WTC11 (cell line): ENCODE measurements at regions not wholly inside any gene's neighbourhood (a gene's known extent, or its start where the extent isn't known, plus 50 kb on each side); places are given as distances from the start of the nearest gene placed in this dataset.

Experiments used
- ATAC-seq: fragments of 200-7000 bp; cut with Tn5 transposase; 2 replicates; pipeline ENCODE4 v1.10.0; 2021; ENCODE audit warnings: mild to moderate bottlenecking, moderate library complexity
- CTCF ChIA-PET: fragments of 300-600 bp; sonication (Branson Sonifier 250); formaldehyde crosslinking; loops from one replicate; lab custom pipeline; 2021; ENCODE audit warnings: antibody characterized with exemption; lab: Charles Lee
- POLR2A ChIA-PET: fragments of 350-600 bp; sonication (Branson Sonifier 250); formaldehyde crosslinking; loops from one replicate; lab custom pipeline; 2021; ENCODE audit warnings: antibody characterized with exemption; lab: Charles Lee
- DNase-seq: peaks from one replicate; pipeline ENCODE4 v3.0.0; 2021; ENCODE audit warnings: low spot score
- H3K27ac Mint-ChIP-seq: 2 replicates; pipeline ENCODE4 v1.8.0; 2021; ENCODE audit warnings: mixed read lengths
- H3K27me3 Mint-ChIP-seq: 2 replicates; pipeline ENCODE4 v1.8.0; 2021; ENCODE audit warnings: low read depth, mild to moderate bottlenecking, moderate library complexity, mixed read lengths
- H3K36me3 Mint-ChIP-seq: 2 replicates; pipeline ENCODE4 v1.8.0; 2021; ENCODE audit warnings: mixed read lengths
- H3K4me1 Mint-ChIP-seq: 2 replicates; pipeline ENCODE4 v1.8.0; 2022; ENCODE audit warnings: mixed read lengths
- H3K4me3 Mint-ChIP-seq: 2 replicates; pipeline ENCODE4 v1.8.0; 2021; ENCODE audit warnings: mild to moderate bottlenecking, moderate library complexity, mixed read lengths
- H3K9me3 Mint-ChIP-seq: 2 replicates; pipeline ENCODE4 v1.8.0; 2021; ENCODE audit warnings: mixed read lengths
- ATF3 ChIP-seq: sonication (generic); formaldehyde crosslinking; conservative IDR thresholded peaks from 2 replicates; pipeline ENCODE4 v1.8.1; 2022; ENCODE audit warnings: mild to moderate bottlenecking, missing genetic modification reagents
- E2F4 ChIP-seq: sonication (generic); formaldehyde crosslinking; IDR thresholded peaks from 2 replicates; pipeline ENCODE4 v1.8.1; 2022; ENCODE audit warnings: low read depth, mild to moderate bottlenecking, moderate library complexity, missing genetic modification reagents, borderline replicate concordance
- ESRRA ChIP-seq: sonication (generic); formaldehyde crosslinking; IDR thresholded peaks from 2 replicates; pipeline ENCODE4 v1.8.1; 2022; ENCODE audit warnings: mild to moderate bottlenecking, missing genetic modification reagents, borderline replicate concordance
- ETV6 ChIP-seq: sonication (generic); formaldehyde crosslinking; IDR thresholded peaks from 2 replicates; pipeline ENCODE4 v1.8.1; 2022; ENCODE audit warnings: mild to moderate bottlenecking, missing genetic modification reagents
- FOXP4 ChIP-seq: sonication (generic); formaldehyde crosslinking; IDR thresholded peaks from 2 replicates; pipeline ENCODE4 v1.8.0; 2022; ENCODE audit warnings: mild to moderate bottlenecking, missing genetic modification reagents
- HMGXB4 ChIP-seq: sonication (generic); formaldehyde crosslinking; IDR thresholded peaks from 2 replicates; pipeline ENCODE4 v1.8.1; 2023; ENCODE audit warnings: mild to moderate bottlenecking, moderate library complexity, missing genetic modification reagents
- MAX ChIP-seq: sonication (generic); formaldehyde crosslinking; IDR thresholded peaks from 2 replicates; pipeline ENCODE4 v1.8.0; 2022; ENCODE audit warnings: mild to moderate bottlenecking, missing genetic modification reagents
- RELA ChIP-seq: sonication (generic); formaldehyde crosslinking; IDR thresholded peaks from 2 replicates; pipeline ENCODE4 v1.8.1; 2022; ENCODE audit warnings: missing genetic modification reagents, mild to moderate bottlenecking, borderline replicate concordance
- SMAD3 ChIP-seq: sonication (generic); formaldehyde crosslinking; IDR thresholded peaks from 2 replicates; pipeline ENCODE4 v1.8.0; 2022; ENCODE audit warnings: missing genetic modification reagents, mild to moderate bottlenecking, borderline replicate concordance
- ZMAT4 ChIP-seq: fragments of 250-450 bp; sonication (Bioruptor Pico); IDR thresholded peaks from 2 replicates; pipeline ENCODE4 v1.9.0; 2021; ENCODE audit warnings: mild to moderate bottlenecking
- ZNF281 ChIP-seq: sonication (generic); formaldehyde crosslinking; IDR thresholded peaks from 2 replicates; pipeline ENCODE4 v1.8.0; 2023; ENCODE audit warnings: mild to moderate bottlenecking, missing genetic modification reagents
- ZNF317 ChIP-seq: sonication (generic); formaldehyde crosslinking; IDR thresholded peaks from 2 replicates; pipeline ENCODE4 v1.8.1; 2023; ENCODE audit warnings: low read depth, mild to moderate bottlenecking, moderate library complexity, missing genetic modification reagents, borderline replicate concordance
- ZNF423 ChIP-seq: fragments of 250-450 bp; sonication (Bioruptor Pico); IDR thresholded peaks from 2 replicates; pipeline ENCODE4 v2.1.2; 2022; ENCODE audit warnings: mild to moderate bottlenecking, moderate library complexity

GRCh38 chr4:136806844-136807243 is 725.5 kb downstream of the PCDH18 start:
- H3K27ac Mint-ChIP-seq: no peak overlapping the region
- peaks cover 35% of the 10 kb centered on the region for H3K36me3 Mint-ChIP-seq
- H3K9me3 Mint-ChIP-seq: peaks cover 37% of the 10 kb centered on the region
- TF ChIP-seq HMGXB4 (CRISPR knock-in tag): no peak
- H3K4me1 Mint-ChIP-seq: peaks cover 31% of the 10 kb centered on the region
- no peak overlapping the region for H3K4me3 Mint-ChIP-seq
- POLR2A ChIA-PET: no interaction called here
- H3K27me3 Mint-ChIP-seq: peaks cover 13% of the 10 kb centered on the region
- CTCF ChIA-PET: no interaction called here
- DNase-seq: no peak
- no peak for ATAC-seq

- H3K4me3 Mint-ChIP-seq: no peak overlapping the region
- no peak overlapping the region for H3K27ac Mint-ChIP-seq
- DNase-seq: no peak
- ChIA-PET POLR2A (no interaction called here), CTCF (no interaction called here)
- peaks cover 41% of the 10 kb centered on the region for H3K4me1 Mint-ChIP-seq
- no peak for ATAC-seq
- H3K36me3 Mint-ChIP-seq: peaks cover 35% of the 10 kb centered on the region
- peaks cover 37% of the 10 kb centered on the region for H3K9me3 Mint-ChIP-seq
- peaks cover 13% of the 10 kb centered on the region for H3K27me3 Mint-ChIP-seq
- no peak for TF ChIP-seq ZMAT4 (CRISPR knock-in tag)
- TF ChIP-seq E2F4 (CRISPR knock-in tag): no peak
- TF ChIP-seq MAX (CRISPR knock-in tag): no peak
- no peak for TF ChIP-seq ATF3
- no peak for TF ChIP-seq ESRRA (CRISPR knock-in tag)
- no peak for TF ChIP-seq SMAD3 (CRISPR knock-in tag)
- TF ChIP-seq RELA: no peak
- no peak for TF ChIP-seq ZNF423
- TF ChIP-seq ZNF317 (CRISPR knock-in tag): no peak
- TF ChIP-seq, all 79 proteins: peak for 0
These were observed 726.7 kb downstream of the PCDH18 start for GRCh38 chr4:136805617-136806016.

- Mint-ChIP-seq H3K27ac (peak overlapping the region; percentile 68; the same call in 1 of the 2 replicates), H3K36me3 (peaks cover 38% of the 10 kb centered on the region), H3K27me3 (peaks cover 13% of the 10 kb centered on the region), H3K4me3 (peak overlapping the region; percentile 48), H3K9me3 (peaks cover 34% of the 10 kb centered on the region), H3K4me1 (peaks cover 50% of the 10 kb centered on the region)
- DNase-seq (no peak), ATAC-seq (peak; percentile 89)
- TF ChIP-seq ETV6 (CRISPR knock-in tag): peak; percentile 59; the same call in 1 of the 2 replicates
- TF ChIP-seq ZNF281 (CRISPR knock-in tag): no peak
- TF ChIP-seq FOXP4 (CRISPR knock-in tag): peak; percentile 48; the same call in 1 of the 2 replicates
- ChIA-PET CTCF (no interaction called here), POLR2A (no interaction called here)
These were observed 728.9 kb downstream of the PCDH18 start for GRCh38 chr4:136803433-136803832.
